NCI-H2107 (cell line): ENCODE measurements at regions not wholly inside any gene's neighbourhood (a gene's known extent, or its start where the extent isn't known, plus 50 kb on each side); places are given as distances from the start of the nearest gene placed in this dataset.

Experiments
- DNase-seq: peaks from one replicate; lab custom pipeline; 2025; lab: John Stamatoyannopoulos, UW

DNA sequence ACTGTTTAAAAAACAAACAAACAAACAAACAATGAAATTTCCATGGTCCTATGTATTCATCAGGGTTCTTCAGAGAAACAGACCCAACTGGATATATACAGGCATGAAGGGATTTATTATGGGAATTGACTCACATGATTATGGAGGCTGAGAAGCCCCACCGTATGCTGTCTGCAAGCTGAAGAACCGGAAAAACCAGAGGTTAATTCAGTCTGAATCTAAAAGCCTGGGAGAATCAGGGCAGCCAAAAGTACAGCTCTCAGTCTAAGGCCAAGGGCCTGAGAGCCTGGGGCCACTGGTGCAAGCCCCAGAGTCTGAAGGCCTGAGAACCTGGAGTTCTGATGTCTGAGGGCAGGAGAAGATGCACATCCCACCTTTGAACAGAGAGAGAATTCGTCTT is 163.5 kb downstream of the MDFIC start:
- no peak for DNase-seq

DNA sequence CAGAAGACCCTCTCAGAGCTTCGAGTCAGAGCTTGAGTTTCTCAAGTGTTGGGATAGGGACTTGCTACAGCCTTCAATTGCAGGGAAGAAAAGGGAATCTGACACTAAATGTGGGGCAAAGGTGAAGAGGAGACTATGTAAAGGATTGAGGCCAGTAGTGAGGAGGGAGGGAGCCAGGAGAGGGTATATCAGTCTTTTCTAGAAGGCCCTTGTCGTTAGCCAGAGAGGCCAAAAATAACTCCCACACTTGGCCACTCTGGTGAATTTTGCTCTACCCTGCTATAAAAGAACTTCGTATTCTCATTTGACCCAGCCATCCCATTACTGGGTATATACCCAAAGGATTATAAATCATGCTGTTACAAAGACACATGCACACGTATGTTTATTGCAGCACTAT is 162.0 kb downstream of the MDFIC start:
- DNase-seq: no peak

DNA sequence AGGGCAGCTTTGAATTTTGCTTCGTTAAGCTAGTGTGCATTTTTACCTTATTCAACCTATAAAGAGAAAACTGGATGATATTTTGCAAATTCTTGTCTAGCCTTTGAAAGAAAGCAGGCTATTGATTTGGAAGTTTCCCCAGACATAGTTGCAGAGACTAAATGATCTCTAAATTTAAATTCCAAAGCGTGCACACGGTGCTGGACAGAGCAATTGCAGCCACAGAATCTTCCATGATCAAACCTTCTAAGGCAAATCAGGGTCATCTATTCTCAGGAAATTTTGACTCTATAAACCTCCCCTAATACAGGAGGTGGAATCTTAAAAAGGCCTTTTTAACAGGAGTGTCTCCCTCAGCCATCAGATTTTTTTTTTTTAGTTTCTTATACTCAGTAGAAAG is 159.9 kb downstream of the MDFIC start:
- DNase-seq: no peak

DNA sequence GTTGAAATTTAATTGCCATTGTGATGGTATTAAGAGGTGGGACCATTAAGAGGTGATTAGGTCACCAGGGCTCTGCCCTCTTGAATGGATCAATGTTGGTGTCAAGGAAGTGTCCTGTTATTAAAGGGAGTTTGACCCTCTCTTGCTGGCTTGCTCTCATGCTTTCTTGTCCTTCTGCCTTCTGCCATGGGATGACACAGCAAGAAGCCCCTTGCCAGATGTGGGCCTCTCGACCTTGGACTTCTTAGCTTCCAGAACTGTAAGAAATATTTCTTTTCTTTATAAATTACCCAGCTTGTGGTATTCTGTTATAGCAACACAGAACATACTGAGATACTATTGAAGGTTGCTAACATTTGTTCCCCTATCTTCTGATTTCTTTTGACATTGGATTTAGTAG is 157.0 kb downstream of the MDFIC start:
- no peak for DNase-seq

DNA sequence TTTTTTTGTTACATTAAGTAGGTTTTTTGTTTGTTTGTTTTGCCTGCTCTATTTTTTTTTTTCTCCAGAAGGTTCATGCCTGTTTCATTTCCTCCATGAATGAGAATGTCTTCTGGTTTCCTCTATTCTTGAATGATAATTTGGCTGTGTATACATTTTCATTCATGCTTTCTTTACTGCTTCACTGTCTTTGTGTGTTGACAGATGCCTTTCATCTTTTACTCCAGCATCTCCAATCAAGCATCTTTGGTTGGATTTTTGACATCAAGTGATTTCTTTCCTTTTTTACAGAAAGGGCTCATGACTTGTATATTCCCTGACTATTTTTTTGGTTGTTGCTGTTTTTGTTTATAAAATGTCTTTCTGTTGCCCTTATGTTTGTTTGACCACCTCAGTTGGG is 156.5 kb downstream of the MDFIC start:
- no peak for DNase-seq

DNA sequence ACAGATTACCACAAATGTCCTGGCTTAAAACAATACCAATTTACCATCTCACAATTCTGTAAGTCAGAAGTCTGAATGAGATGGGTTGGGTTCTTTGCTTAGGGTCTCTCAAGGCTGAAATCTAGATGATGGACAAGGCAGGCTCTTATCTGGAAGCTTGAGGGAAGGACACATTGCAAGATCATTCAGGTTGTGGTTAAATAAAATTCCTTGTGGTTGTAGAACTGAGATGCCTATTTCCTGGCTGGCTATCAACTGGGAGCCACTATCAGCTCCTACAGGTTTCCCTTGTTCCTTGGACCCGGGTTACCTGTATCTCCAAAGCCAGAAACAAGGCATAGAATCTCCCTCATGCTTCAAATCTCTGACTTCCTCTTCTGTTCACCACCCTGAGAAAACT is 148.4 kb downstream of the MDFIC start:
- no peak for DNase-seq
